HEK293T (cell line): ENCODE measurements at regions not wholly inside any gene's neighbourhood (a gene's known extent, or its start where the extent isn't known, plus 50 kb on each side); places are given as distances from the start of the nearest gene placed in this dataset.

Source experiments
- CTBP1 ChIP-seq: fragments of 450-650 bp; IDR thresholded peaks from 2 replicates; pipeline ENCODE4 v1.6.1; 2016; ENCODE audit warnings: borderline replicate concordance
- FOXA1 ChIP-seq: fragments of 450-650 bp; IDR thresholded peaks from 2 replicates; pipeline ENCODE4 v1.6.1; 2016; ENCODE audit warnings: mild to moderate bottlenecking
- HDGF ChIP-seq: fragments of 450-650 bp; IDR thresholded peaks from 2 replicates; pipeline ENCODE4 v1.6.1; 2017; ENCODE audit warnings: antibody characterized with exemption, borderline replicate concordance
- LEF1 ChIP-seq: fragments of 450-650 bp; IDR thresholded peaks from 2 replicates; pipeline ENCODE4 v1.6.1; 2017; ENCODE audit warnings: mild to moderate bottlenecking, borderline replicate concordance
- NFRKB ChIP-seq: fragments of 450-650 bp; IDR thresholded peaks from 2 replicates; pipeline ENCODE4 v1.6.1; 2016; ENCODE audit warnings: mild to moderate bottlenecking, moderate library complexity
- SUZ12 ChIP-seq: fragments of 450-650 bp; IDR thresholded peaks from 2 replicates; pipeline ENCODE4 v1.6.1; 2016; ENCODE audit warnings: mild to moderate bottlenecking

GRCh38 chr15:100707229-100707628 lies 104.8 kb downstream of the ASB7 start:
- no peak for TF ChIP-seq CTBP1
- no peak for TF ChIP-seq NFRKB
- no peak for TF ChIP-seq HDGF
- TF ChIP-seq FOXA1: no peak
- no peak for TF ChIP-seq LEF1
- no peak for TF ChIP-seq SUZ12
